ENCODE measurements at regions not wholly inside any gene's neighbourhood (a gene's known extent, or its start where the extent isn't known, plus 50 kb on each side); places are given as distances from the start of the nearest gene placed in this dataset.
"Not testable (repeated sequence)": the region's sequence is repeated elsewhere in the genome, so short reads cannot be mapped to it uniquely, and the experiment has no call there.

DNA sequence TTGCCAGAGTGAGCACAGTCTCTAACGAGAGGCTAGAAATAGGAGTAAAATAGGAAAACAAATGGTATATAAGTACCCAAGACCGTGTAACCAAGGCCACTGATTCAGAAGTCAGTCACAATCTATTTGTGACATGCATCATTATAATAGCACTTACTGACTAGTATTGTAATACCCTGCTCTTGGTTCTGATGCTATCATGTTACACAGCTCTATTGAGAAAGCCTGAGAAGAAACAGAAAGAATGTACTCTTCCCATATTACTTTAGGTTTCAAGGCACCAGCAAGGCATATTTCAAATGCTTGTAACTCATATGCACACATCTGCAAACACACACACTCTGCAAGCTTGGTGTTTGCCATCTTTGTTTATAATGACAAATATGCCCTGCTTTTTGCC is 746.4 kb downstream of the SLC4A3 start:
- no peak for DNase-seq

DNA sequence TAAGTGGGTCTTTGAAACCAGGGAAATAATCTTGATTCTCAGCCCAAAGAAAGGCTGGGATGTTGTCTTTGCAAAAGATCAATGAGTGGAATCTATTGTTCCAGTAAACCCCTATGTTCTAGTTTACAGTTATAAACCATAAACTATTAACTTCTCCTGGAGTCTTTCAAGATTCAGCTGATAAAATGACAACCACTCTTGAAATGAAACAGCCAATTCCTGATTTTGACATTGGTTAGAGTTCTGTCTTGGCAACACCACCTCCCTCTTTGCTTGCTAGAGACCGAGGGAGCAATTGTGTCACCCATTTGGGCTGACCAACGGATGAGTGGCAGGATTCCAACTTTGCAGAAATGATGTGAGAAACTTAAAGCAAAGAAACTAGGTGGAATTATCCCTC is 746.9 kb downstream of the SLC4A3 start:
- DNase-seq = no peak

DNA sequence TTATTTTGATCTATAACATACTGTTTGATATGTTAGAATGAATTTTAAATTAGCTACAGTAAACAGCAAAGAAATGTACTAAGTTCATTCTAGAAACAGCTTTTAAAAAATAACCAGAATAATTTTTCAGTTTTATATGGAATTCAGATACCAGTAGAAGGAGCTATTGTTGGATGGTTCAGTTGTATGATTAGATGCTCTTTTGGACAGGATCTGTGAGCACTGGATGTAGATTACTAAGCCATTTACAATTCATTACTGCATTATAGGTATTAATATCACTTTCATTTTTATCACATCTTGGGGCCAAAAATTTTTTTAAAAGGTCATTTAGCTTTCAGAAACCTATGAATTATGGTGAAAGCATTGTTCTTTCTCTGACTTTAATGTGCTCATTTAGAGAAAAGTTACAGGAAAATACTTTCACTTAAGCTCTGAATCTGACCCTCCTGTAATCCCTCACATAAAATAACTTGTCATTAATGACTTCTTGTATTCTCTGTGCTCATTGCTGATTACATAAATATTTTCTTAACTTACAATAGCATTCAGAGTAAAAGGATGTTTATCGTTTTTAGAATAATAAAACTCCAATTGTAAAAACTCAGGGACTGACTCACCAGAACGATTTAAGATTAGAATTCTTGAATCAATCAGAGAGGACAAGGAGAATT is 750.2 kb downstream of the SLC4A3 start:
- no peak for DNase-seq

DNA sequence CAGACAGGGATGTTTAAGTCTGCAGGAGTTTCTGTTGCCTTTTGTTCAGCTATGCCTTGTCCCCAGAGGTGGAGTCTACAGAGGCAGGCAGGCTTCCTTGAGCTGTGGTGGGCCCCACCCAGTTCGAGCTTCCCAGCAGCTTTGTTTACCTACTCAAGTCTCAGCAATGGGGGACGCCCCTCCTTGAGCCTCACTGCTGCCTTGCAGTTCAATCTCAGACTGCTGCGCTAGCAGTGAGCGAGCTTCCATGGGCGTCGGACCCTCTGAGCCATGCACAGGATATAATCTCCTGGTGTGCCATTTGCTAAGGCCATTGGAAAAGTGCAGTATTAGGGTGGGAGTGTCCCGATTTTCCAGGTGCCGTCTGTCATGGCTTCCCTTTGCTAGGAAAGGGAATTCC is 760.3 kb downstream of the SLC4A3 start:
- DNase-seq = not testable (repeated sequence)

DNA sequence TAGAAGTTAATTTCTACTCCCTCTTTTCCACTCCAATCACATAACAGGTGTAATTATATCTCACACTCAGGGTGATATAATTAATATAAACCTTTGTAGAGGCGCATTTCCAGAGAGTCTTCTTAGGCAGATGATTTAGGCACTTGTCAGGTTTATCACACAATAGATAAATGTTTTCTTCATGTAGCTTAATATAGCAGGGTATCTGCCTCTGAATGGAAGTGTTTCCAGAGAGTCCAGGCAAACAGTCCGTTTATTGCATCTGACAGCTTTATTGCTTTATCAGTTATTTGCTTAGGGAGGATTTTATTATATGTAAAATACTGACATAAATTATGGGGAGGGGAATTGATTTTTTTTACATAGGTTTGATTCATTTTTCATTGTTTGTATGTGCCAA is 766.3 kb downstream of the SLC4A3 start:
- no peak for DNase-seq

DNA sequence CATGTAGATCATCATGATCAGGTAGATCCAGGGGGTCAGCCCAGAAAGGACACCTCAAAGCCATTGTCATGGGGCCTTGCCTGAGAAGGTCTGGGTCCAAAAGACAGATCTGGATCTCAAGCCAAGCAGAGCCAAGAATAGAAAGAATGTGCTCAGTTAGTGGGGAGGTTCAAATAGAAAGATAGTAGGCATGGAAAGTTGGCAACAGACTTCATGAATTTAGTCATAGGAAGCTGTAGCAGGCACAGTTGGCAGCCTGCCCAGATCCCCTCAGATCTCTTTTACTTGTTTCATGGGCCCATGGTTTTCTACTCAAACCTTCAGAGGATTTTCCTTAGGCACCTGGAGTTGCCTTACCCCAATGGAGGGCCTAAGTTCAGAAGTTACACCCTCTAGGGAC is 767.0 kb downstream of the SLC4A3 start:
- no peak for DNase-seq

DNA sequence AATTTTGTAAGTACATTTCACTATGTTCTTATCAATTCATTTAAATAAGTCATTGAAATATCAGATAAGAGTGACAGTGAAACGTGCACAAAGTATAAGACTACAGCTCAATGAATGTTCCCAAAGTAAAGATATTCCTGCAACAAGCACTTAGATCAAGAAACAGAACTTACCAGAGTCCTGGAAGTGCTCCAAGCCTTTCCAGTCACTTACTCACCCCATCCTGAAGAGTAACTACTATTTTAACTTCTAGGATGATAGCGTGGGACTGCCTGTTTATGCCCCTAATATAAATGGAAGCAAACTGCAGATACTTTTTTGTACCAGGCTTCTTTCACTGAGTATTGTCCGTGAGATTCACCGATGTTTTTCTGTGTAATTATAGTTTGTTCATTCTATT is 768.9 kb downstream of the SLC4A3 start:
- DNase-seq = no peak

DNA sequence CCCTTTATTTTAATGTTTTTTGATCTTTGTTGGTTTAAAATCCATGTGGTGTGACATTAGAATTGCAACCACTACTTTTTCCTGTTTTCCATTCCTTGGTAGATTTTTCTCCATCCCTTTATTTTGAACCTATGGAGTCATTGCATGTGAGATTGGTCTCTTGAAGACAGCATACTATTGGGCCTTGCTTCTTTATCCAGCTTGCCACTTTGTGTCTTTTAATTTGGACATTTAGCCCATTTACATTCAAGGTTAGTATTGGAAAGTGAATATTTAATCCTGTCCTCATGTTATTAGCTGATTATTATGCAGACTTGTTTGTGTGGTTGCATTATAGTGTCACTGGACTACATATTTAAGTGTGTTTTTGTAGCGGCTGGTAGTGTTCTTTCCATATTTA is 782.9 kb downstream of the SLC4A3 start:
- no peak for DNase-seq

DNA sequence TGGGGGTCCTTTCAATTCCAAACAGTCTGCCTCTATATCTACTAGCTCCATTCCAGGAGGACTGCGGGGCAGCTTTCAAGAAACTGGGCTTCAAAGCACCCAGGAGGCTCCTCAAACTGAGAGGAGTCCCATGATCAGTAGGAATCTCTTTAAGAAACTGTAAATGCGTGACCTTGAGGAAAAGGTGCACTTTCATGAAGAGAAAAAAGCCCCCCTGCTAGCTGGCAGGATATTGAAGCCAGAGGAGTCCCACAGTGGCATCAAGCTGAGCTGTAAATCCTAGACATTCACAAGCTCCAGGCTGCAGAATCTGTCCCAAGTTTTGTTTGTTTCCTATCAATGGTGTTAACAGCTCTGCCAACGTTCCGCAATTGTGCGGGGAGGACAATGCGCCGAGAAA is 790.1 kb downstream of the SLC4A3 start:
- no peak for DNase-seq

DNA sequence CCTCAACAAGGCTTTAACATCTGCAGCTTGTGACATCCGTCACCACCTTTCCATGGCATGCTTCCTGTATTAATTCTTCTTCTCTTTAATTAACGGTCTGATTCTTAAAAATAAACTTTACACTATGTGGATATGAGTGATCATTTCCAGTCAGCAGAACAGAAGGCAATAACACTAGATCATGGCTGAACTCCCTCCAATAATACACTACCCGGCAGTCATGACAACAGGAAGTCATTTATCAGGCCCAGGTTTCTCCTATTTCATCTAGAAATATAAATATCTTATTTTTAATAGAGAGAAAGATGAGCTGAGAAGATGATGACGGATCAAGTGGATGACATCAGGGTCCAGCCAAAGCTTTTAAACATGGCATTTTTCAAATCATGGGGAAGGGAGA is 792.2 kb downstream of the SLC4A3 start:
- no peak for DNase-seq

DNA sequence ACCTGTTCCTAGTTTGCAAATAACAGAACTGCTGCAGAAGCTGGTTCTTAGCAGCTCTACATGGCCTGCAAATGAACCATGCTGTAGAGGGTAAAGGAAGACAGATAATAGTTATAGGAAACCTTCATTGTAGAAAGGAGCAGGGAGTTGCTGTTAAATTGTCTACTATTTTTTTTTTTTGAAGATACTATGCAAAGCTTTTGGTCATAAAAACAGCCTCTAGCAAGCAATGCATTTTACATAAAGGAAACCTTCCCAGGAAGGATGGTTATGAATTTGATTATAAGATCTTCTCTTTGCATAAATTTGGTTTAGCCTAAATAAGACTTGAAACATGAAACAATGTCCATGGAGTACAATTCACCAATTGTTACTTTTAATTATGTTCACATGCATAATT is 793.4 kb downstream of the SLC4A3 start:
- no peak for DNase-seq

DNA sequence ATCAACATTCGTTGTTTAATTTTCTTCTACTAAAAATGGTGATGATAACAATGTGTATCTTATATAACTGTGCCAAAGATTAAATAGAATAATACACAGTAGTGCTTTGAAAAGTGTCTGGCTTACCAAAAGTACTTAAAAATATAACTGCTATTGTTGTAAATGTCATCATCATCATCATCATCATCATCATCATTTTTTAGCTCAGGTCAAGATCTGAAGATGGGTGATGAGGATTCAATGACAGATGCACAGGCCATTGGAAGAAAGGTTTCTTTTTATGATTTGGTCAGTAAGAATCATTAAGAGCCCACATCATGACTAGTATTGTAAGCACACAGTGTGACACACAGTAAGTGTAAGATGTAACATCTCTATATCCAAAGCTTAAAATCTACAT is 795.2 kb downstream of the SLC4A3 start:
- no peak for DNase-seq

DNA sequence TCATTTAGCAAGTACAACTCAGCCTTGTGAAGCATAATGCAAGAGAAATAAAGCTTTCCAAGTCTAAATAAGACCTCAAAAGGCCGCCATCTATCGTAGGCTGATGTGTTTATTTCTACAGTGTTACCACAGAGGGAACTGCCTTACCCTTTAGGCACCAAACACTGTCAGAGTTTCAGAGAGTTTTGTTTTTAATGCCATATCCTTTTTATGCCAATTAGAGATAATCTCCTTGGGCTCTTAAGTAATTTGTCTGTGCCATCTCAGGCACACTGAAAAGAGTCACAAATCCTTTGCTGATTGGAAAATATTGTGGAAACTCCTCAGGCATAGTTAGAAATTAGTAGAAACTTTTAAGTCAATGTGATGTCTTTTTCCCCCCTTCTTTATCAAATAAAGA is 797.1 kb downstream of the SLC4A3 start:
- DNase-seq = no peak

DNA sequence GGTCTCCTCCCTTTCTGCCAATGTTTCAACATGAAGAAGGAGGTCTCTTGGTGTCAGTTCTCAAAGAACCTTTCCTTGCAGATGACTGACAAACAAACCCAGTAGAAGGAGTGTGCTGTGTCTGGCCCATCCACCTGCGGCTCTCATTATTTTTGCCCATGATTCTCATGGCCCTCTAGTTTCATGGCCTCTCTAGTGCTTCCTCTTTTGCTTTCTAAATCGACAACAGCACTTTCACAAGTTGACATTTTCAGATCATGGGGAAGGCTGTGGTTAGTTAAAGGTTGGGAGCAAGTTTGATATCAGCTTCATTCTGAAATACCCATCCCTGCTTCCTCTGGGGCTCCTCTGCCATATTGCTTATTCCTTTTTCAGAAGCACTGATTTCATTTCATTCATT is 805.2 kb downstream of the SLC4A3 start:
- no peak for DNase-seq

DNA sequence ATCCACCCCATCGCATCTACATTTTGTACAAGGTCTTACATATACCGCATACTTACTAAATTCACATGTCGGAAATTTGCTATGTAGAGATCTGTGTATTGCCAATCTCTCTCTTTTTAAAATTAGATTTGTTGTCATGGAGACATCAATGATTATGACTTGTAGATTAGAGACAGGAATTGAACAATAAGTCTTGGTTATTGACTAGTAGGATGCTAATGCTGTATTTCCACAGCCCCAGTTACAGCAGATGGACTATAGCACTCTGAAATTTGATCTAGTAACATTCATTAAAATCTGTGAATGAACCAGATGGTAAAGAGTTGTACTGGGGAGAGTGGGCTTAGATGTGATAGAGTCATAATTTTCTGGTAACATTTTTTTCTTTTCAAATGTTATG is 805.7 kb downstream of the SLC4A3 start:
- no peak for DNase-seq

DNA sequence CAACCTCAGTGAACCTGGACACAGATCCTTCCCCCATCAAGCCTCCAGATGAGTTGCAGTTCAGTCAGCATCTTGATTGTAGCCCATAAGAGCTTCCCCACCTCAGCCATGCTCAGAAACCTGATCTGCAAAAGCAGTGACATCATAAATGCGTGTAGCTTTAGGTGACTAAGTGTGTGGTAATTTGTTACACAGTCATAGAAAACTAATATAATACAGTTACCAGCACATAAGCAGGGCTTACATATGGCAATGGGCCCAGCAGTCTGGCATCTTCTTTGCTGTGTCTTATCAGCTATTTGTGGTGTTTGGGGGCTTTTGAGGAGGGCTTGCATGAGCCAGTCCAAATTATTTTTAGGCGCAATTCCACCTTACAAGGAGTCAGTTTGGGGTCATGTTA is 807.0 kb downstream of the SLC4A3 start:
- no peak for DNase-seq

DNA sequence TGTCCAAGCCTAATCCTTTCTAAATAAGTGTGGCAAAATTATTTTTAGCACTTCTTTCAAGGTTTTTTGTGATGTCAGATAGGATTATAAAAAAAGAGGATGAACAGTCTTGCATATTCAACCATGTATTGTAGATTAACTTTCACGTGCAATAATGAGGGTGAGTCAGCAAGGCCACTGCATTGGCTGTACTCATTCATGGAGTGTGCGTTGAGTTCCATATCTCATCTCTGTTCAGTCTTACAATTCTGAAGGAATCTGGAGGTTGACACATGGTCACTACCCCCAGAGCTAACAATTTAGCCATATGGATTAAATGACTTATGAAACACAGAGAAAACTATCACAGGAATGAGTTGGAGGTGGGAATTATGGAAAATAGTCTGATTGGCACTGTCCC is 810.5 kb downstream of the SLC4A3 start:
- DNase-seq = no peak

DNA sequence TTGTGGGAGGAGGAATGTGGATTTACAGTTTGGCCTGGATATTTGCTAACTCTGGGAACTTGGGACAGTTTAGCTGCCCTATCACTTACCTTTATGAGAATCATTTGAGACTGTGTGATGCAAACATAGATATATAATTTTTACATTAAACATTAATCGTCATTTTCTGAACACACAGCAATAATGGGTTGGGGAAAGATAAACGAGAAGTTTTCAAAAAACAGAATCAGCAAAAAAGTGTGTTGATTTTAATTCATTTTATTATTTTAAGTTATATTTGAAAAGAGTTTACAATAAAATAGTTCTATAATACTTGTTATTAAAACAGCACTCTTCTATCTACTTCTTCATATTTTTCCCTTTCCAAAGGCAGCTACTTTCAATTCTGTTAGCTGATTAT is 813.3 kb downstream of the SLC4A3 start:
- DNase-seq = no peak

DNA sequence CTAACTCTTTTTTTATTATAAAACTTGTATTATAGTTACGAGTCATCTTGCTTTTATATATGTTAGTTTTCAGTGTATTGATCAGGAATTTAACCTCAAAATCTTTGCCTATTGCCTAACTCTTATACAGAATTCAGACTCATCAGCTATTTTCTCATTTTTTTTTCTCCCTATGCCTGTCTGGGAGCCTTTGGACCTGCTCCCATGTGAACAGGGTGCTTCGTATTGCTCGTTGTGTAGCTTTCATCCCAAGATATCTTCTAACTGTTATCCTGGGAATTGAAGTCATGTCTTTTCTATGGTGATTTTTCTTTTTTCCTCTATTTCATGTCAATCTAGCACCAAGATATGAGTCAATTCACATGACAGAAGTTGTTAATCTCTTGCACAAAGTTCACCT is 814.0 kb downstream of the SLC4A3 start:
- DNase-seq = no peak

DNA sequence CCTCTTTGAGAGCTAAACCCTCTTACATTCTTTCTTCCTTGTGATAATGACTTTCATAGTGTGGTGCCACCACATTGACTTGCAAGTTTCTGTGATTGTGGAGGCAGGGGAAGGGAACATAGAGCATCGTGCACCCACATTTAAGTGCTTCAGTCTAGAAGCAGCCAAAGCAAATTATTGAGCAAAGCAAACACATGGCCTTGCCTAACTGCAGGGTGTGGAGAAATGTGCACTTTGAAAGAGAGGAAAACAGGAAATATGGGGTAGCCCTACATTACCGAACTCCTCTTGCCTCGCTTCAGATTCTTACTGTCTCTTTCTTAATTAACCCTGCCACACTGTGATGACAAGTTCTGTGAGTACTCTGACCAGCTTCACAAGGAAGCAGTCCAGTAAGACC is 814.6 kb downstream of the SLC4A3 start:
- no peak for DNase-seq

DNA sequence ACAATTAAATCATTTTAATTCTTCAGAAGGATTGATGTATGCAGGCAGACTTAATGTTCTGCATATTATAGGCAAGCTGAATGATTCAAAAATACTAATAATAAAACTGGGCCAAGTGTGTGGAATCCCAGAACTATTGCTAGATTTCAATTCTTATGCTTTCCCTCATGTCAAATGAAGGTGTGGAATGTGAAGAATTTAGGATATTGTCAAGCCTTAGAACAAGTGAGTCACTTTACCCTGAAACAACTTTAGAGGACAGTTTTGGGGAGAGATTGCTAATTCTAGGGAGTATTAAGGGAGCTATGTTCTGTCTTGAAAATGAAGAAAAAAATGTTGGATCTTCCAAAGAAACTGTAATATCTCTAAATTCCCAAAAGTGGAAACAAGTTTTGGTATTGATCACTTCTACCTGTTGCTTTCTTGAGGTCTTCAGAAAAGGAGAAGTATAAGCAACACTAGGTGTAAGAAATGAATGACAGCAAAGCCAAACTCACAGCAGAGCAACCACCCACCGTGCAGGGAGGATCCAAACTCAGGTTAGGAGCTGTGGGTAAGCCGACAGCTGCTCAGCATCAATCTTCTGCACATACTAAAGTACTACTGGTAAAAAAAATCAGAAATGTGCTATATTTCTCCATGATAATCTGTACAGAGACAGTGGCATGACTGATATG is 818.1 kb downstream of the SLC4A3 start:
- no peak for DNase-seq

DNA sequence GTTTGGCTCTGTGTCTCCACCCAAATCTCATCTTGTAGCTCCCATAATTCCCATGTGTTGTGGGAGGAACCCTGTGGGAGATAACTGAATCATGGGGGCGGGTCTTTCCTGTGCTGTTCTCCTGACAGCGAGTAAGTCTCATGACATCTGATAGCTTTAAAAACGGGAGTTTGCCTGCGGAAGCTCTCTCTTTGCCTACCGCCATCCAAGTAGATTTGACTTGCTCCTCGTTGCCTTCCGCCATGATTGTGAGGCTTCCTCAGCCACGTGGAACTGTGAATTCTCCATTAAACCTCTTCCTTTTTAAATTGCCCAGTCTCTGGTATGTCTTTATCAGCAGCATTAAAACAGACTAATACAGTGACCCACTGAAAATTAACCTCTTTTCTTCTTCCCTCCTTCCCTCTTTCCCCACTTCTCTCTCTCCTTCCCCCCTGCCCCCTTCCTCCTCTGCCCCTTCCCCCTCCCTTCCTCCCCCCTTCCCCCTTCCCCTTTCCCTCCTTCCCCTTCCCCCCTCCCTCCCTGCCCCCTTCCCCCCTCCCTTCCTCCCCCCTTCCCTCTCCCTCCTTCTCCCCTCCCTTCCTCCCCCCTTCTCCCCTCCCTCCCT is 818.8 kb downstream of the SLC4A3 start:
- DNase-seq = no peak

DNA sequence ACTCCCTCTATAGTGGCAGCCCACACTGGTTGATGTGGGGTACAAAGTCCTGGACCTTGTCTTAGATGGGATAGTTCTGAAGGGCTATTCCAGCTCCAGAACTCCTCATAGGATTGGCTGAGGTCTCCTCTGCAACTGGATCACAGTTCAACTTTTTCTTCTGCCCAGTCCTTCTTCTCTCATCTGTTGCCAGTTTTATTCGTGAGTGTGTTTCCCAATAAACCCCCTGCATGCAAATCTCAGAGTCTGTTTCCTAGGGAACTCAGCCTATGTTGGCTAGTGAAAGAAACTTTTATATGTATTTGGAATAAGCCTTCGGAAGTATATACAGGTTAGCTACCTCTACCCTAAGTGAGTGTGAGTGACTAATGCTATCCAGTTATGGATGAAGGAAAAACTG is 823.4 kb downstream of the SLC4A3 start:
- DNase-seq = no peak

DNA sequence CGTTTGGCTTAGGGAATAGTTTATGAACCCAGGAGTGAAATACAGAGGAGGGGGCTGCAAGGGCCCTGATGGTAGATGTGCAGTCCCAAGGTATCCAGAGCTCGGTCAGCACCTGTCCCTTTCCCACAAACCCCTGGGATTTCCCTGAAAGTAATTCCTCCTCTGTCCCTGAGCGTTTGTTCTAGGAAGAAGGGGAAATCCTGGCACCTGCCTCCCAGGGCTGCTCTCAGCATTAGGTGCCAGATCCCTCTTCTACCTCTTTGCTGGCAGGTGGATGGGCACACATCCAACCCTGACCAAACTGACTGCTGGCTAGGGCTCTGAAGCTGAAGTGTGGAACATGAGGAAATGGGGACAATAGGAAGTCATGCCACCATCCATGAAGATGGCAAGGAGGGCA is 824.0 kb downstream of the SLC4A3 start:
- DNase-seq = no peak

DNA sequence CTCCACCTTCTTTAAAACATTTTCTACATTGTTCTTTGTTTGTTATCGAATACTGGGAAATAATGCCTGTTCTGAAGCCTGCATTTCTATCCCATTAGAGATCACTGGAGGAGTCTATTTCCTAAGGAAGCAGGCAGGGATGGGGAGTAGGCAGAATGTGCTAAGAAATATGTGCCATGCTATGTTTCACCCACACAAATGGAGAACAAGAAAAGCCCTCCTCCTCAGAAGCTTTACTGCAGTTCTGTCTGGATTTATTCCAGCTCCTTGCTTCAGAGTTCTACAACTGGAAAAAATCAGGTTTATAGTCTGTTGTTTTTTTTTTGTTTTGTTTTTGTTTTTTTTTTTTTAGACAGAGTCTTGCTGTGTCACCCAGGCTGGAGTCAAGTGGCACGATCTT is 825.1 kb downstream of the SLC4A3 start:
- DNase-seq = no peak
